Liver (tissue), 8 donors: ENCODE measurements at regions not wholly inside any gene's neighbourhood (a gene's known extent, or its start where the extent isn't known, plus 50 kb on each side); places are given as distances from the start of the nearest gene placed in this dataset.

Source experiments
- DNase-seq: peaks from one replicate; pipeline ENCODE4 v3.0.0-alpha.2; 2017; ENCODE audit warnings: low spot score
- H3K27ac ChIP-seq, 2 donors: one replicate each; pipeline ENCODE4 v1.7.0; 2013; ENCODE audit warnings: inconsistent platforms in 2 of 2, low read length in 2 of 2, control low read depth in 1 of 2, low read depth in 1 of 2, mild to moderate bottlenecking in 1 of 2
- H3K27me3 ChIP-seq, 4 donors: one replicate each; pipeline versions ENCODE4 v1.6.1 to v1.7.0; 2013; ENCODE audit warnings: low read length in 3 of 4, inconsistent platforms in 1 of 4, mild to moderate bottlenecking in 1 of 4, moderate library complexity in 1 of 4; ENCODE audit not compliant: control insufficient read depth in 4 of 4, insufficient read depth in 4 of 4
- H3K36me3 ChIP-seq, 4 donors: one replicate each; pipeline versions ENCODE4 v1.6.1 to v1.7.0; 2013; ENCODE audit warnings: low read length in 3 of 4, mild to moderate bottlenecking in 3 of 4, low read depth in 1 of 4, moderate library complexity in 1 of 4; ENCODE audit not compliant: control insufficient read depth in 4 of 4, insufficient read depth in 3 of 4
- H3K4me1 ChIP-seq, 4 donors: one replicate each; pipeline versions ENCODE4 v1.6.1 to v1.7.0; 2013; ENCODE audit warnings: low read length in 3 of 4, mild to moderate bottlenecking in 3 of 4, moderate library complexity in 1 of 4; ENCODE audit not compliant: control insufficient read depth in 4 of 4, insufficient read depth in 4 of 4
- H3K4me3 ChIP-seq, 3 donors: one replicate each; pipeline versions ENCODE4 v1.6.1 to v1.7.0; 2013; ENCODE audit warnings: low read length in 3 of 3, control low read depth in 1 of 3, low read depth in 1 of 3, mild to moderate bottlenecking in 1 of 3
- H3K9ac ChIP-seq, 2 donors: one replicate each; pipeline ENCODE4 v1.7.0; 2013; ENCODE audit warnings: low read length in 2 of 2, mild to moderate bottlenecking in 2 of 2, moderate library complexity in 2 of 2, control low read depth in 1 of 2, low read depth in 1 of 2
- H3K9me3 ChIP-seq, 4 donors: one replicate each; pipeline versions ENCODE4 v1.6.1 to v1.7.0; 2013; ENCODE audit warnings: low read length in 3 of 4; ENCODE audit not compliant: control insufficient read depth in 4 of 4
- FOXA1 ChIP-seq: IDR thresholded peaks from 2 replicates; pipeline ENCODE4 v1.6.1; 2016; ENCODE audit warnings: antibody characterized with exemption
- GABPA ChIP-seq, 2 donors: IDR thresholded peaks in 1 of 2; conservative IDR thresholded peaks in 1 of 2; 2 replicates each; pipeline ENCODE4 v1.6.1; 2016; ENCODE audit warnings: antibody characterized with exemption in 2 of 2, mild to moderate bottlenecking in 1 of 2, moderate library complexity in 1 of 2
- HNF4A ChIP-seq, 2 donors: conservative IDR thresholded peaks; 2 replicates each; pipeline ENCODE4 v1.6.1; 2016; ENCODE audit warnings: antibody characterized with exemption in 2 of 2, mild to moderate bottlenecking in 2 of 2
- JUND ChIP-seq, 2 donors: IDR thresholded peaks; 2 replicates each; pipeline ENCODE4 v1.6.1; 2016; ENCODE audit warnings: antibody characterized with exemption in 2 of 2
- NR2F2 ChIP-seq: IDR thresholded peaks from 2 replicates; pipeline ENCODE4 v1.6.1; 2016; ENCODE audit warnings: antibody characterized with exemption
- REST ChIP-seq: IDR thresholded peaks from 2 replicates; pipeline ENCODE4 v1.6.1; 2016; ENCODE audit warnings: antibody characterized with exemption, mild to moderate bottlenecking
- SP1 ChIP-seq: IDR thresholded peaks from 2 replicates; pipeline ENCODE4 v1.6.1; 2018; ENCODE audit warnings: antibody characterized with exemption, mild to moderate bottlenecking
- TAF1 ChIP-seq: conservative IDR thresholded peaks from 2 replicates; pipeline ENCODE4 v1.6.1; 2016; ENCODE audit warnings: antibody characterized with exemption, mild to moderate bottlenecking
- YY1 ChIP-seq: IDR thresholded peaks from 2 replicates; pipeline ENCODE4 v1.6.1; 2016; ENCODE audit warnings: antibody characterized with exemption, mild to moderate bottlenecking
- ZBTB33 ChIP-seq: IDR thresholded peaks from 2 replicates; pipeline ENCODE4 v1.6.1; 2016; ENCODE audit warnings: antibody characterized with exemption
- WGBS: extraction: QIAGEN DNeasy Blood & Tissue Kit; methylation state at CpG from one replicate; pipeline ENCODE4 v1.1.7; 2013; 5-methylcytosine and 5-hydroxymethylcytosine counted together
- TF ChIP-seq, protein P1 (sequence below): fragments of 150-350 bp; IDR thresholded peaks from 2 replicates; pipeline ENCODE4 v1.5.1; 2017; ENCODE audit warnings: improper control_type of control experiment, low read depth, low read length; ENCODE audit not compliant: missing input control
- TF ChIP-seq, protein P2 (sequence below): IDR thresholded peaks from 2 replicates; pipeline ENCODE4 v1.6.1; 2016; ENCODE audit warnings: antibody characterized with exemption
- donor health status: healthy.
- donor health status: healthy.
- donor health status: healthy.
- donor health status: healthy.
- donor health status: healthy.

- no peak for DNase-seq
These were observed 692.0 kb downstream of the NCAM2 start for GRCh38 chr21:21690068-21690665.

More at GRCh38 chr21:21690068-21690665, 692.0 kb downstream of the NCAM2 start:
- Histone ChIP-seq H3K27me3 (no peaks in the 10 kb centered on the region), H3K9me3 (no peaks in the 10 kb centered on the region), H3K27ac (no peak overlapping the region), H3K9ac (no peak overlapping the region), H3K4me3 (no peak overlapping the region), H3K36me3 (no peaks in the 10 kb centered on the region), H3K4me1 (no peaks in the 10 kb centered on the region)
- no peak for TF ChIP-seq HNF4A (conservative IDR thresholded peaks at IDR 0.05)
- TF ChIP-seq, protein P1, sequence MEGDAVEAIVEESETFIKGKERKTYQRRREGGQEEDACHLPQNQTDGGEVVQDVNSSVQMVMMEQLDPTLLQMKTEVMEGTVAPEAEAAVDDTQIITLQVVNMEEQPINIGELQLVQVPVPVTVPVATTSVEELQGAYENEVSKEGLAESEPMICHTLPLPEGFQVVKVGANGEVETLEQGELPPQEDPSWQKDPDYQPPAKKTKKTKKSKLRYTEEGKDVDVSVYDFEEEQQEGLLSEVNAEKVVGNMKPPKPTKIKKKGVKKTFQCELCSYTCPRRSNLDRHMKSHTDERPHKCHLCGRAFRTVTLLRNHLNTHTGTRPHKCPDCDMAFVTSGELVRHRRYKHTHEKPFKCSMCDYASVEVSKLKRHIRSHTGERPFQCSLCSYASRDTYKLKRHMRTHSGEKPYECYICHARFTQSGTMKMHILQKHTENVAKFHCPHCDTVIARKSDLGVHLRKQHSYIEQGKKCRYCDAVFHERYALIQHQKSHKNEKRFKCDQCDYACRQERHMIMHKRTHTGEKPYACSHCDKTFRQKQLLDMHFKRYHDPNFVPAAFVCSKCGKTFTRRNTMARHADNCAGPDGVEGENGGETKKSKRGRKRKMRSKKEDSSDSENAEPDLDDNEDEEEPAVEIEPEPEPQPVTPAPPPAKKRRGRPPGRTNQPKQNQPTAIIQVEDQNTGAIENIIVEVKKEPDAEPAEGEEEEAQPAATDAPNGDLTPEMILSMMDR, result no peak
- TF ChIP-seq, protein P2, sequence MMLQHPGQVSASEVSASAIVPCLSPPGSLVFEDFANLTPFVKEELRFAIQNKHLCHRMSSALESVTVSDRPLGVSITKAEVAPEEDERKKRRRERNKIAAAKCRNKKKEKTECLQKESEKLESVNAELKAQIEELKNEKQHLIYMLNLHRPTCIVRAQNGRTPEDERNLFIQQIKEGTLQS, result no peak
- no peak for TF ChIP-seq GABPA (IDR thresholded peaks at IDR 0.05 in 1 of 2, conservative IDR thresholded peaks at IDR 0.05 in 1 of 2)
- TF ChIP-seq REST, result no peak
- no peak for TF ChIP-seq TAF1
- TF ChIP-seq ZBTB33, result no peak
- no peak for TF ChIP-seq YY1
- TF ChIP-seq JUND (IDR thresholded peaks at IDR 0.05), result no peak
- TF ChIP-seq NR2F2, result no peak
- no peak for TF ChIP-seq FOXA1
- TF ChIP-seq SP1, result no peak
- WGBS, result 58% methylated on average over 3 of the region's 3 CpGs
